ENCODE measurements at regions not wholly inside any gene's neighbourhood (a gene's known extent, or its start where the extent isn't known, plus 50 kb on each side); places are given as distances from the start of the nearest gene placed in this dataset.

DNA sequence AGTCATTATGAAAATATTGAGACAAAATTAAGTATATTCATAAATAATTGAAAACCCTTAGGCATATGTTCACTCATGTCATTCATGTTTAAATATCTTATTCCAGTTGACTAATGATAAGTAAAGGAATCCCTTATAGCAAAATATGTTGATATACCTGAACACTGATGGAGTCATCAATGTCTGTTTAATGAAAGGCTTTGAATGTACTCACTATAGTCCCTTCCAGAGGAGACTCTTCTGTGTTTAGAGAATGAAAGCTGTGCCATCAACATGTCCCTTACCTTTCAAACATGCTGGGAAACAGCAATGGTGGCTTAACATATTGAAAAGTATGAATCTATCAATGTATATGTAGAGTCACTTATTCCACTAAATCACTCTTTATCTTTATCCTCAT, 242.9 kb downstream of the KCNJ3 start:
- Histone ChIP-seq H3K27ac (ENCODE audit: insufficient read depth, low read length) (no peak overlapping the region), H3K4me1 (ENCODE audit: control insufficient read depth, extremely low read depth, insufficient read depth, low read length) (no peaks in the 10 kb centered on the region), H3K4me2 (ENCODE audit: extremely low read depth, insufficient read depth, low read length) (no peak overlapping the region), H3K79me2 (ENCODE audit: control insufficient read depth, insufficient read depth, low read length) (no peaks in the 10 kb centered on the region), H3K4me3 (replicated peaks in 1 of 4; ENCODE audit: control extremely low read depth in 1 of 4, insufficient read depth in 1 of 4, low read depth in 3 of 4, low read length in 4 of 4) (no peak overlapping the region), H3K36me3 (ENCODE audit: control insufficient read depth, insufficient read depth, low read length) (no peaks in the 10 kb centered on the region), H3K9me3 (ENCODE audit: control insufficient read depth, insufficient read depth, low read depth, low read length) (no peaks in the 10 kb centered on the region), H3K27me3 (ENCODE audit: control insufficient read depth, insufficient read depth, low read length) (no peaks in the 10 kb centered on the region), H2AFZ (ENCODE audit: low read length) (no peak overlapping the region), H3K9ac (ENCODE audit: insufficient read depth, low read length) (no peak overlapping the region), H4K20me1 (ENCODE audit: control insufficient read depth, extremely low read depth, insufficient read depth, low read length) (no peaks in the 10 kb centered on the region)
- no peak for TF ChIP-seq EZH2 (IDR thresholded peaks at IDR 0.05; ENCODE audit: low read length, missing control alignments)
- no peak for TF ChIP-seq CTCF (conservative IDR thresholded peaks at IDR 0.05 in 1 of 2, IDR thresholded peaks at IDR 0.05 in 1 of 2; ENCODE audit: low read depth in 1 of 2, low read length in 2 of 2)
- no peak for DNase-seq (ENCODE audit: low read depth in 2 of 2)

DNA sequence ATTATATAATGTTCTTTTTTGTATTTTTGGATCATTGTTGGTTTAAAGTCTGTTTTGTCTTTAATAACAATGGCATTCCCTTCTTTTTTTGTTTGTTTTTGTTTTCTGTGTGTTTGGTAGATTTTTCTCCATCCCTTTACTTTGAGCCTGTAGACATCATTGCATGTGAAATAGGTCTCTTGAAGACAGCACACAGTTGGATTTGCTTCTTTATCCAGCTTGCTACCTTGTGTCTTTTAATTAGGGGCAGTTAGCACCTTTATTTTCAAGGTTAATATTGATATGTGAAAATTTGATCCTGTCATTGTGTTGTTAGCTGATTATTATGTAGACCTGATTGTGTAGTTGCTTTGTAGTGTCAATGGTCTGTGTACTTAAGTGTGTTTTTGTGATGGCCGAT, 235.7 kb downstream of the KCNJ3 start:
- no peak overlapping the region for H2AFZ ChIP-seq (ENCODE audit: low read length)
- no peak for DNase-seq (ENCODE audit: low read depth in 2 of 2)
- no peak overlapping the region for H3K4me2 ChIP-seq (ENCODE audit: extremely low read depth, insufficient read depth, low read length)
- TF ChIP-seq CTCF (conservative IDR thresholded peaks at IDR 0.05 in 1 of 2, IDR thresholded peaks at IDR 0.05 in 1 of 2; ENCODE audit: low read depth in 1 of 2, low read length in 2 of 2) (no peak), EZH2 (IDR thresholded peaks at IDR 0.05; ENCODE audit: low read length, missing control alignments) (no peak)
- no peak overlapping the region for H3K4me3 ChIP-seq (replicated peaks in 1 of 4; ENCODE audit: control extremely low read depth in 1 of 4, insufficient read depth in 1 of 4, low read depth in 3 of 4, low read length in 4 of 4)
- no peak overlapping the region for H3K9ac ChIP-seq (ENCODE audit: insufficient read depth, low read length)
- no peaks in the 10 kb centered on the region for H3K4me1 ChIP-seq (ENCODE audit: control insufficient read depth, extremely low read depth, insufficient read depth, low read length)
- H3K27me3 ChIP-seq (ENCODE audit: control insufficient read depth, insufficient read depth, low read length), result no peaks in the 10 kb centered on the region
- H3K9me3 ChIP-seq (ENCODE audit: control insufficient read depth, insufficient read depth, low read depth, low read length), result no peaks in the 10 kb centered on the region
- no peaks in the 10 kb centered on the region for H3K36me3 ChIP-seq (ENCODE audit: control insufficient read depth, insufficient read depth, low read length)
- H4K20me1 ChIP-seq (ENCODE audit: control insufficient read depth, extremely low read depth, insufficient read depth, low read length), result no peaks in the 10 kb centered on the region
- H3K27ac ChIP-seq (ENCODE audit: insufficient read depth, low read length), result no peak overlapping the region
- H3K79me2 ChIP-seq (ENCODE audit: control insufficient read depth, insufficient read depth, low read length), result no peaks in the 10 kb centered on the region

DNA sequence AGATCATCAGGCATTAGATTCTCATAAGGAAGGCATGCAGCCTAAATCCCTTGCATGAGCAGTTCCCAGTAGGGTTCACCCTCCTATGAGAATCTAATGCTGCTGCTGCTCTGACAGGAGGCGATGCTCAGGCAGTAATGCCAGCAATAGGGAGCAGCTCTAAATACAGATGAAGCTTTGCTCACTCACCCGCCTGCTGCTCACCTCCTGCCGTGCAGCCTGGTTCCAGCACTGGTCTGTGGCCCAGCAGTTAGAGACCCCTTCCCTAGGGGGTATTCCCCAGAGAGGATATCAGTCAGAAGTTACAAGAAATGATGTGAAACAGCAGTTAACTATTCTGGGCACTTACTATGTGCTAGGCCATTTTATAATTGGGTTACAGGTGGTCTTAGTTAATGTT, 226.0 kb downstream of the KCNJ3 start:
- H3K27ac ChIP-seq (ENCODE audit: insufficient read depth, low read length), result no peak overlapping the region
- no peaks in the 10 kb centered on the region for H3K79me2 ChIP-seq (ENCODE audit: control insufficient read depth, insufficient read depth, low read length)
- no peaks in the 10 kb centered on the region for H3K36me3 ChIP-seq (ENCODE audit: control insufficient read depth, insufficient read depth, low read length)
- TF ChIP-seq CTCF (conservative IDR thresholded peaks at IDR 0.05 in 1 of 2, IDR thresholded peaks at IDR 0.05 in 1 of 2; ENCODE audit: low read depth in 1 of 2, low read length in 2 of 2) (no peak), EZH2 (IDR thresholded peaks at IDR 0.05; ENCODE audit: low read length, missing control alignments) (no peak)
- H4K20me1 ChIP-seq (ENCODE audit: control insufficient read depth, extremely low read depth, insufficient read depth, low read length), result no peaks in the 10 kb centered on the region
- no peak overlapping the region for H3K4me3 ChIP-seq (replicated peaks in 1 of 4; ENCODE audit: control extremely low read depth in 1 of 4, insufficient read depth in 1 of 4, low read depth in 3 of 4, low read length in 4 of 4)
- H3K4me2 ChIP-seq (ENCODE audit: extremely low read depth, insufficient read depth, low read length), result no peak overlapping the region
- no peaks in the 10 kb centered on the region for H3K9me3 ChIP-seq (ENCODE audit: control insufficient read depth, insufficient read depth, low read depth, low read length)
- no peaks in the 10 kb centered on the region for H3K4me1 ChIP-seq (ENCODE audit: control insufficient read depth, extremely low read depth, insufficient read depth, low read length)
- H3K9ac ChIP-seq (ENCODE audit: insufficient read depth, low read length), result no peak overlapping the region
- DNase-seq (ENCODE audit: low read depth in 2 of 2), result no peak
- H2AFZ ChIP-seq (ENCODE audit: low read length), result no peak overlapping the region
- no peaks in the 10 kb centered on the region for H3K27me3 ChIP-seq (ENCODE audit: control insufficient read depth, insufficient read depth, low read length)

Measured in fibroblast of lung (primary cell).